GM13976 (cell line): ENCODE measurements at regions not wholly inside any gene's neighbourhood (a gene's known extent, or its start where the extent isn't known, plus 50 kb on each side); places are given as distances from the start of the nearest gene placed in this dataset.

Source experiments
- DNase-seq: peaks from one replicate; pipeline ENCODE4 v3.0.0; 2012; ENCODE audit warnings: low spot score
- in situ Hi-C: fragments of 300-500 bp; cut with MboI; formaldehyde crosslinking; loops from one replicate; pipeline ENCODE4 v1.12.0; 2022; ENCODE audit warnings: low sequenced_read_pairs, mixed read lengths, inconsistent platforms; ENCODE audit not compliant: unreplicated experiment
- TF ChIP-seq, protein P1 (sequence below): IDR thresholded peaks from 2 replicates; pipeline ENCODE4 v1.5.1; 2012; ENCODE audit warnings: borderline replicate concordance, mild to moderate bottlenecking; ENCODE audit not compliant: insufficient read depth; ENCODE audit errors: extremely low read depth, missing control alignments, control extremely low read depth

- in situ Hi-C loops: no loop called here
- TF ChIP-seq, protein P1, sequence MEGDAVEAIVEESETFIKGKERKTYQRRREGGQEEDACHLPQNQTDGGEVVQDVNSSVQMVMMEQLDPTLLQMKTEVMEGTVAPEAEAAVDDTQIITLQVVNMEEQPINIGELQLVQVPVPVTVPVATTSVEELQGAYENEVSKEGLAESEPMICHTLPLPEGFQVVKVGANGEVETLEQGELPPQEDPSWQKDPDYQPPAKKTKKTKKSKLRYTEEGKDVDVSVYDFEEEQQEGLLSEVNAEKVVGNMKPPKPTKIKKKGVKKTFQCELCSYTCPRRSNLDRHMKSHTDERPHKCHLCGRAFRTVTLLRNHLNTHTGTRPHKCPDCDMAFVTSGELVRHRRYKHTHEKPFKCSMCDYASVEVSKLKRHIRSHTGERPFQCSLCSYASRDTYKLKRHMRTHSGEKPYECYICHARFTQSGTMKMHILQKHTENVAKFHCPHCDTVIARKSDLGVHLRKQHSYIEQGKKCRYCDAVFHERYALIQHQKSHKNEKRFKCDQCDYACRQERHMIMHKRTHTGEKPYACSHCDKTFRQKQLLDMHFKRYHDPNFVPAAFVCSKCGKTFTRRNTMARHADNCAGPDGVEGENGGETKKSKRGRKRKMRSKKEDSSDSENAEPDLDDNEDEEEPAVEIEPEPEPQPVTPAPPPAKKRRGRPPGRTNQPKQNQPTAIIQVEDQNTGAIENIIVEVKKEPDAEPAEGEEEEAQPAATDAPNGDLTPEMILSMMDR: no peak
These were observed 257.2 kb downstream of the NFKBIZ start for GRCh38 chr3:102106416-102107097.

DNA sequence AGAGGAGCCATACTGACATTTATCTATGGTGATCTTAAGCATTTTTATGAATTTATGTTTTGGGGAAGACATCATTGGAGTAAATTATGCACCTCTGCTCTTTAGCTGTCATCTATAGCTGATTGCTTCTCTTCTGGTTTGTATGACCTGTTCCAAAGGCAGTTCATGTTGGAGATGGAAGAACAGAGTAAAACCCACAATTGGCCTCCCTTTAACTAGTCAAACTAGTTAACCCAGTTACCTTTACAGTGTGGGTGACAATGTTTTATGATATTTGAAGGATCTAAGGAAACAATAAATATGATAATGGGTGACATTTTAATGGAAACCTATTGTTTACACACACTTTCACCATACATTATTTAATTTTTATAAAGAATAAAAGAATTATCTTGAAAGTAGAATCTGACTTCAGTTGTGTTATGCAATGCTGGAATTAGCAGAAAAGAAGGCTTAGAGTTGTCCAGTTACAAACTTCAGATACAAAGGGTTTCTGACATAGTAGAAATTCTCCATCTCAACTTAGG is 263.5 kb downstream of the NFKBIZ start:
- TF ChIP-seq, protein P1: no peak
- no peak for DNase-seq
- in situ Hi-C loops: no loop called here

More at GRCh38 chr3:102106416-102107097, 257.2 kb downstream of the NFKBIZ start:
- no peak for DNase-seq

DNA sequence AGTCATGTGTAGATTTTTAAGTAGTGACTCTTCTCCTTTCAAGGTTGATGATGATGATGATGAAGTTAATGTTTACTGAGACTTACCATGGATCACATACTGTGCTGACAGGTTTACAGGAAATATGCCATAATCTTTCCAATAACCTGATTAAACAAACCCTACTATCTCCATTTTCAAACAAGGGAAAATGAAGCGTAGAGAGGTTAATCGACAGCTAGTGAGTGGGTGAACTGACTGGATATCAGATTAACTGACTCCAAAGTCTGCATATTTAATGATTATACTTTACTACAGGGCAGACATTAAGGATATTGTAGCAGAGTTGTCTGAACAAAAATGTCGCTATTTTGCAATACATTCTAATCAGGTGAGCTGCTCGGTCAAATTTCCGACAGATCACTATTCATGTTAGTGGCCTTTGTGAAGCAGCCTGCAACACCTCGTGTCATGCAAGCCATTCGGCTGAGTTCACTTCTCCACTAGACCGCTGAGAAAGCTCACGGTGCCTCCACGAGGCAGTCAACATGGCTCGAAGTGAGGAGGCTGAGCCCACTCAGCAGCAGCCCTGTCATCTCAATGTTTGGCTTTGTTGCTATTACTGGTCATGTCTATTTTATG is 264.2 kb downstream of the NFKBIZ start:
- in situ Hi-C loops: no loop called here
- TF ChIP-seq, protein P1: no peak
- DNase-seq: no peak

- no peak for DNase-seq
- in situ Hi-C loops: no loop called here
- TF ChIP-seq, protein P1: no peak
These were observed 265.1 kb downstream of the NFKBIZ start for GRCh38 chr3:102114264-102114979.

GRCh38 chr3:102122527-102122926 is 273.2 kb downstream of the NFKBIZ start:
- in situ Hi-C loops: no loop called here
- no peak for DNase-seq
- TF ChIP-seq, protein P1: no peak

DNA sequence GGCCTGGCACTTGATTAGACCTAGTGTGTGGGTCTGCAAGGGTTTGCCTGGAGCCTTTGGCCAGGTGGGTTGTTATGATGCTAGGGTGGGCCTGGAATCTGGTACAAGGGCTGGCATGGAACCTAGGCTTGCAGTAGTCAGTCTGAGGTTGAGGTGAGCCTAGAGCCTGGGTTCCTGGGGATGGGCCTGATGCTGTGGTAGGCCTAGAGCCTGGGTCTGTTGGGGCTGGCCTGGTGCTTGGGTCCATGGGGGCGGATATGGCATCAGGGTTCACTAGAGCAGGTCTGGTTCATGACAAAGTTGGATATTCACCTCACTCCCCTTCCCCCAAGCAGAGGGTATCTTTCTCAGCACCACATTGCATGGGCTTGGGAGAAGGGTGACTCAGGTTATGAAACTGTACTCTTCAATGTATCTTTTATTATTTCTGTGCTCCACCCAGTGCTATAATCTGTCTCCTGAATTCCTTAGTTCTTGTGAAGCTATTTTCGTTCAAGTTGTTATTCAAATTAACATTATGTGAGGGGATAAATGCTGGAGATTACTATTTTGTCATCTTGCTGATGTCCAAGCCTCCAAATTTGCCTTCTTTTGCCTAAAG is 274.4 kb downstream of the NFKBIZ start:
- TF ChIP-seq, protein P1: no peak
- in situ Hi-C loops: no loop called here
- no peak for DNase-seq
